ENCODE measurements at regions not wholly inside any gene's neighbourhood (a gene's known extent, or its start where the extent isn't known, plus 50 kb on each side); places are given as distances from the start of the nearest gene placed in this dataset.

DNA sequence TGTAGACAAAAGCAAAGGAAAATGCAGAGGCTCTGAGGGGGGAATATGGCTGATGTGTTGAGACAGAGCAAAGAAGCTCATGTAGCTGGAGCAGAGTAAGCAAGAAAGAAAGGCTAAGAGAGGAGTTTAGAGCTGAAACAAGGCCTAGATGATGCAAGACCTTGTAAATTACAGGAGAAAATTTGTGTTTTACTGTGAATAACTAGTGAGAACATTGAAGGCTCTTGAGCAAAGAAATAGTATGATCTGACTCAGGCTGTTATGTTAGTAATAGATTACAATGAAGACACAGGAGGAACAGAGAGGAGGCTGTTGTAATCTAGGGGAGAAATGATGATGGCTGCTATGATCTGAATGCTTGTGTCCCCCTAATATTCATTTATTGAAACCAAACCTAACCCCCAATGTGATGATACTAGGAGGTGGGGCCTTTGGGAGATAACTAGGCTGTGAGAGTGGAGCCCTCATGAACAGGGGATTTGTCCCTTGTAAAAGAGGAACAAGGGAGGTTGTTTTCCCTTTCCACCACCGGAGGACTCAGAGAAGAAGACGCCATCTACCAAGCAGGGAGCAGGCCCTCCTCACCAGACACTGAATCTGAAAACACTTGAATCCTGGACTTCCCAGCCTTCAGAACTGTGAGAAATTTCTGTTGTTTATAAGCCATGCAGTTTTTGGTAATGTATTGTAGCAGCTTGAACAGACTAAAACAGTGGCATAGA, 394.9 kb downstream of the HTR7 start:
- TF ChIP-seq, protein P1, sequence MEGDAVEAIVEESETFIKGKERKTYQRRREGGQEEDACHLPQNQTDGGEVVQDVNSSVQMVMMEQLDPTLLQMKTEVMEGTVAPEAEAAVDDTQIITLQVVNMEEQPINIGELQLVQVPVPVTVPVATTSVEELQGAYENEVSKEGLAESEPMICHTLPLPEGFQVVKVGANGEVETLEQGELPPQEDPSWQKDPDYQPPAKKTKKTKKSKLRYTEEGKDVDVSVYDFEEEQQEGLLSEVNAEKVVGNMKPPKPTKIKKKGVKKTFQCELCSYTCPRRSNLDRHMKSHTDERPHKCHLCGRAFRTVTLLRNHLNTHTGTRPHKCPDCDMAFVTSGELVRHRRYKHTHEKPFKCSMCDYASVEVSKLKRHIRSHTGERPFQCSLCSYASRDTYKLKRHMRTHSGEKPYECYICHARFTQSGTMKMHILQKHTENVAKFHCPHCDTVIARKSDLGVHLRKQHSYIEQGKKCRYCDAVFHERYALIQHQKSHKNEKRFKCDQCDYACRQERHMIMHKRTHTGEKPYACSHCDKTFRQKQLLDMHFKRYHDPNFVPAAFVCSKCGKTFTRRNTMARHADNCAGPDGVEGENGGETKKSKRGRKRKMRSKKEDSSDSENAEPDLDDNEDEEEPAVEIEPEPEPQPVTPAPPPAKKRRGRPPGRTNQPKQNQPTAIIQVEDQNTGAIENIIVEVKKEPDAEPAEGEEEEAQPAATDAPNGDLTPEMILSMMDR (IDR thresholded peaks at IDR 0.05) = no peak
- TF ChIP-seq POLR2A (IDR thresholded peaks at IDR 0.05) = no peak

Data from sigmoid colon (tissue), 3 donors.